Upper lobe of left lung (tissue), 6 donors: ENCODE measurements at regions not wholly inside any gene's neighbourhood (a gene's known extent, or its start where the extent isn't known, plus 50 kb on each side); places are given as distances from the start of the nearest gene placed in this dataset.

Source experiments
- ATAC-seq, 2 donors: fragments of 200-7000 bp; cut with Tn5 transposase; one replicate each; pipeline ENCODE4 v1.9.1; 2022; ENCODE audit warnings: mild to moderate bottlenecking in 2 of 2, moderate library complexity in 2 of 2; ENCODE audit not compliant: low FRiP score in 2 of 2
- DNase-seq, 2 donors: peaks; one replicate each; pipeline ENCODE4 v3.0.0-alpha.2; 2019 to 2020
- H3K27ac ChIP-seq, 4 donors: fragments of 200-600 bp; sonication (generic); one replicate each; pipeline ENCODE4 v1.5.1; 2016 to 2019
- H3K27me3 ChIP-seq, 4 donors: fragments of 200-600 bp; sonication (generic); one replicate each; pipeline ENCODE4 v1.5.1; 2017 to 2019
- H3K36me3 ChIP-seq, 4 donors: fragments of 200-600 bp; sonication (generic); one replicate each; pipeline ENCODE4 v1.5.1; 2016 to 2019
- H3K4me1 ChIP-seq, 4 donors: fragments of 200-600 bp; sonication (generic); one replicate each; pipeline ENCODE4 v1.5.1; 2018 to 2019
- H3K4me3 ChIP-seq, 4 donors: fragments of 200-600 bp; sonication (generic); one replicate each; pipeline ENCODE4 v1.5.1; 2017 to 2019; ENCODE audit warnings: mild to moderate bottlenecking in 2 of 4, moderate library complexity in 1 of 4
- H3K9me3 ChIP-seq, 4 donors: fragments of 200-600 bp; sonication (generic); one replicate each; pipeline ENCODE4 v1.5.1; 2018 to 2019
- CTCF ChIP-seq, 6 experiments: fragments of 450-650 bp in 4 of 6; fragments of 200-600 bp in 2 of 6; sonication (generic) in 2 of 6; IDR thresholded peaks; one replicate each; pipeline ENCODE4 v1.5.1; 2016 to 2019; ENCODE audit warnings: antibody characterized with exemption in 6 of 6
- EP300 ChIP-seq, 4 donors: sonication (generic); formaldehyde crosslinking; IDR thresholded peaks; one replicate each; pipeline ENCODE4 v1.5.1; 2017; ENCODE audit warnings: antibody characterized with exemption in 4 of 4, control low read depth in 2 of 4
- POLR2A ChIP-seq, 4 donors: fragments of 450-650 bp; IDR thresholded peaks; one replicate each; pipeline ENCODE4 v1.5.1; 2016 to 2017; ENCODE audit warnings: antibody characterized with exemption in 4 of 4, mild to moderate bottlenecking in 2 of 4
- POLR2AphosphoS5 ChIP-seq, 2 donors: sonication (generic); formaldehyde crosslinking; IDR thresholded peaks; one replicate each; pipeline ENCODE4 v1.5.1; 2017; ENCODE audit warnings: antibody characterized with exemption in 2 of 2
- WGBS, 2 donors: methylation state at CpG; one replicate each; pipeline ENCODE4 v1.1.5; 2017 to 2018; 5-methylcytosine and 5-hydroxymethylcytosine counted together
- donor health status: DM: no; HTN: no; CAD: no; lungs with moderate emphysema.
- donor health status: DM: no; HTN: yes; CAD: no; lungs with severe emphysema.

- no peak overlapping the region for H3K4me3 ChIP-seq
- no peak for TF ChIP-seq POLR2AphosphoS5 (IDR thresholded peaks at IDR 0.05)
- TF ChIP-seq POLR2A (IDR thresholded peaks at IDR 0.05): no peak
- no peak for TF ChIP-seq CTCF (IDR thresholded peaks at IDR 0.05)
- TF ChIP-seq EP300 (IDR thresholded peaks at IDR 0.05): no peak
- DNase-seq (no peak), ATAC-seq (no peak)
- H3K27me3 ChIP-seq: no peaks in the 10 kb centered on the region
- no peaks in the 10 kb centered on the region for H3K9me3 ChIP-seq
- H3K4me1 ChIP-seq: no peaks in the 10 kb centered on the region
- no peaks in the 10 kb centered on the region for H3K36me3 ChIP-seq
- H3K27ac ChIP-seq: no peak overlapping the region
These were observed 239.9 kb upstream of the DKK2 start for GRCh38 chr4:107276052-107276451.

GRCh38 chr4:107275225-107275624 lies 239.1 kb upstream of the DKK2 start:
- Histone ChIP-seq H3K36me3 (no peaks in the 10 kb centered on the region), H3K27ac (no peak overlapping the region), H3K9me3 (no peaks in the 10 kb centered on the region), H3K4me3 (no peak overlapping the region), H3K4me1 (no peaks in the 10 kb centered on the region), H3K27me3 (no peaks in the 10 kb centered on the region)
- TF ChIP-seq POLR2A (IDR thresholded peaks at IDR 0.05) (no peak), POLR2AphosphoS5 (IDR thresholded peaks at IDR 0.05) (no peak), EP300 (IDR thresholded peaks at IDR 0.05) (no peak), CTCF (IDR thresholded peaks at IDR 0.05) (no peak)
- no peak for DNase-seq
- no peak for ATAC-seq

GRCh38 chr4:107270614-107271013 lies 234.5 kb upstream of the DKK2 start:
- no peak overlapping the region for H3K4me3 ChIP-seq
- H3K36me3 ChIP-seq: no peaks in the 10 kb centered on the region
- WGBS, 2 donors: 92% methylated on average over 3 of the region's 3 CpGs; no CpG with 5 or more reads in 1 of the 2 donors
- no peak for TF ChIP-seq POLR2A (IDR thresholded peaks at IDR 0.05)
- TF ChIP-seq POLR2AphosphoS5 (IDR thresholded peaks at IDR 0.05): no peak
- TF ChIP-seq CTCF (IDR thresholded peaks at IDR 0.05): no peak
- TF ChIP-seq EP300 (IDR thresholded peaks at IDR 0.05): no peak
- peak in 1 of 2 donors; percentile 44 for ATAC-seq
- no peaks in the 10 kb centered on the region for H3K4me1 ChIP-seq
- H3K9me3 ChIP-seq: no peaks in the 10 kb centered on the region
- peak in 1 of 2 donors; percentile 28 for DNase-seq
- H3K27ac ChIP-seq: no peak overlapping the region
- H3K27me3 ChIP-seq: no peaks in the 10 kb centered on the region

GRCh38 chr4:107269175-107269574 lies 233.1 kb upstream of the DKK2 start:
- H3K36me3 ChIP-seq: no peaks in the 10 kb centered on the region
- no peaks in the 10 kb centered on the region for H3K9me3 ChIP-seq
- WGBS, 2 donors: 100% methylated on average over 2 of the region's 2 CpGs; no CpG with 5 or more reads in 1 of the 2 donors
- TF ChIP-seq EP300 (IDR thresholded peaks at IDR 0.05): no peak
- no peak for TF ChIP-seq POLR2A (IDR thresholded peaks at IDR 0.05)
- no peak for TF ChIP-seq CTCF (IDR thresholded peaks at IDR 0.05)
- TF ChIP-seq POLR2AphosphoS5 (IDR thresholded peaks at IDR 0.05): no peak
- no peak overlapping the region for H3K27ac ChIP-seq
- H3K4me1 ChIP-seq: no peaks in the 10 kb centered on the region
- H3K27me3 ChIP-seq: no peaks in the 10 kb centered on the region
- DNase-seq (peak in 1 of 2 donors; percentile 15), ATAC-seq (peak in 1 of 2 donors; percentile 54)
- no peak overlapping the region for H3K4me3 ChIP-seq

- WGBS, 2 donors: 80% methylated on average over 6 of the region's 6 CpGs
- no peaks in the 10 kb centered on the region for H3K27me3 ChIP-seq
- no peak overlapping the region for H3K4me3 ChIP-seq
- DNase-seq (no peak), ATAC-seq (no peak)
- no peaks in the 10 kb centered on the region for H3K4me1 ChIP-seq
- no peaks in the 10 kb centered on the region for H3K36me3 ChIP-seq
- TF ChIP-seq POLR2AphosphoS5 (IDR thresholded peaks at IDR 0.05) (no peak), POLR2A (IDR thresholded peaks at IDR 0.05) (no peak), EP300 (IDR thresholded peaks at IDR 0.05) (no peak), CTCF (IDR thresholded peaks at IDR 0.05) (no peak)
- H3K9me3 ChIP-seq: no peaks in the 10 kb centered on the region
- no peak overlapping the region for H3K27ac ChIP-seq
These were observed 229.7 kb upstream of the DKK2 start for GRCh38 chr4:107265859-107266258.
